HCT116 (cell line): ENCODE measurements at regions not wholly inside any gene's neighbourhood (a gene's known extent, or its start where the extent isn't known, plus 50 kb on each side); places are given as distances from the start of the nearest gene placed in this dataset.

ENCODE experiments used
- ATAC-seq: fragments of 200-7000 bp; cut with Tn5 transposase; 2 replicates; pipeline ENCODE4 v1.9.1; 2020; ENCODE audit warnings: mild to moderate bottlenecking, moderate library complexity
- BruUV-seq: library from RNA; stranded (reverse); fragments of 400-500 nt; replicated peaks from 2 replicates; lab custom pipeline; 2021; lab: Mats Ljungman, UMichigan
- CTCF ChIA-PET: fragments of 300-600 bp; sonication (Branson Sonifier 250); formaldehyde crosslinking; loops from one replicate; lab custom pipeline; 2021; ENCODE audit warnings: antibody characterized with exemption; lab: Charles Lee
- POLR2A ChIA-PET: fragments of 300-600, 350-600 bp; sonication (Branson Sonifier 250); formaldehyde crosslinking; loops from one replicate; lab custom pipeline; 2021; ENCODE audit warnings: antibody characterized with exemption; lab: Charles Lee
- RAD21 ChIA-PET, 2 experiments: fragments of 300-600 bp; sonication (Branson Sonifier 250); formaldehyde crosslinking; loops; one replicate each; lab custom pipeline; 2023; ENCODE audit warnings: low total read pairs in 2 of 2; ENCODE audit not compliant: uncharacterized antibody in 2 of 2, unreplicated experiment in 2 of 2, low non-redundant PET in 1 of 2; lab: Charles Lee
- DNase-seq: peaks from one replicate; pipeline ENCODE4 v3.0.0-alpha.2; 2010; ENCODE audit warnings: low read depth, low spot score
- H2AFZ ChIP-seq: fragments of 200-600 bp; shearing (Covaris generic), sonication (generic); 2 replicates; pipeline ENCODE4 v1.6.1; 2017; ENCODE audit warnings: low read depth, mixed run types, mixed read lengths, antibody characterized with exemption, low read length; ENCODE audit not compliant: poor library complexity, severe bottlenecking
- H3K27ac ChIP-seq: 2 replicates; pipeline ENCODE4 v1.5.1; 2012; ENCODE audit warnings: low read depth, low read length
- H3K27me3 ChIP-seq: fragments of 200-600 bp; sonication (generic); 2 replicates; pipeline ENCODE4 v1.6.1; 2016; ENCODE audit warnings: mixed run types, low read length, mixed read lengths; ENCODE audit not compliant: insufficient read depth
- H3K36me3 ChIP-seq, 2 experiments: fragments of 200-500 bp in 1 of 2; fragments of 200-600 bp in 1 of 2; sonication (Bioruptor generic) in 1 of 2; sonication (generic) in 1 of 2; 2 replicates each; pipeline versions ENCODE4 v1.5.1 to v1.6.1; 2014 to 2016; ENCODE audit warnings: low read length in 2 of 2, inconsistent platforms in 1 of 2, mixed read lengths in 1 of 2, mixed run types in 1 of 2; ENCODE audit not compliant: insufficient read depth in 2 of 2, control insufficient read depth in 1 of 2
- H3K4me1 ChIP-seq, 2 experiments: fragments of 200-600 bp in 1 of 2; sonication (generic) in 1 of 2; 2 replicates each; pipeline versions ENCODE4 v1.5.1 to v1.6.1; 2012 to 2017; ENCODE audit warnings: low read length in 2 of 2, inconsistent platforms in 1 of 2, mild to moderate bottlenecking in 1 of 2, mixed read lengths in 1 of 2, mixed run types in 1 of 2, moderate library complexity in 1 of 2; ENCODE audit not compliant: insufficient read depth in 2 of 2, control insufficient read depth in 1 of 2
- H3K4me2 ChIP-seq: fragments of 200-600 bp; sonication (generic); 2 replicates; pipeline ENCODE4 v1.6.1; 2017; ENCODE audit warnings: mixed run types, low read length, mixed read lengths
- H3K4me3 ChIP-seq, 2 experiments: fragments of 200-600 bp in 1 of 2; sonication (generic) in 1 of 2; replicated peaks in 1 of 2; 2 replicates each; pipeline ENCODE4 v1.5.1; 2011 to 2016; ENCODE audit warnings: low read length in 2 of 2, control low read depth in 1 of 2, low read depth in 1 of 2, mild to moderate bottlenecking in 1 of 2, mixed read lengths in 1 of 2, mixed run types in 1 of 2
- H3K79me2 ChIP-seq: fragments of 200-600 bp; sonication (generic); 2 replicates; pipeline ENCODE4 v1.6.1; 2017; ENCODE audit warnings: mild to moderate bottlenecking, mixed run types, low read length, moderate library complexity, mixed read lengths; ENCODE audit not compliant: insufficient read depth
- H3K9ac ChIP-seq: fragments of 200-600 bp; sonication (generic); 2 replicates; pipeline ENCODE4 v1.6.1; 2016; ENCODE audit warnings: low read length, mixed read lengths
- H3K9me2 ChIP-seq: fragments of 200-600 bp; sonication (generic), shearing (Covaris generic); 2 replicates; pipeline ENCODE4 v1.6.1; 2017; ENCODE audit warnings: mixed run types, mild to moderate bottlenecking, moderate library complexity; ENCODE audit not compliant: insufficient read depth
- H3K9me3 ChIP-seq, 2 experiments: fragments of 200-500 bp in 1 of 2; fragments of 200-600 bp in 1 of 2; sonication (Bioruptor generic) in 1 of 2; sonication (generic) in 1 of 2; 2 replicates each; pipeline ENCODE4 v1.6.1; 2014 to 2017; ENCODE audit warnings: low read length in 2 of 2, mixed read lengths in 2 of 2, inconsistent platforms in 1 of 2, low read depth in 1 of 2, mild to moderate bottlenecking in 1 of 2, mixed run types in 1 of 2, moderate library complexity in 1 of 2; ENCODE audit not compliant: control insufficient read depth in 1 of 2, insufficient read depth in 1 of 2
- H4K20me1 ChIP-seq: fragments of 200-600 bp; sonication (generic), shearing (Covaris generic); 2 replicates; pipeline ENCODE4 v1.6.1; 2017; ENCODE audit warnings: mixed run types, mild to moderate bottlenecking, moderate library complexity; ENCODE audit not compliant: insufficient read depth
- CBX3 ChIP-seq: IDR thresholded peaks from 2 replicates; pipeline ENCODE4 v1.6.1; 2012; ENCODE audit warnings: low read depth
- EGR1 ChIP-seq: IDR thresholded peaks from 2 replicates; pipeline ENCODE4 v1.6.1; 2012; ENCODE audit warnings: low read depth
- EZH2phosphoT487 ChIP-seq: fragments of 200-600 bp; IDR thresholded peaks from 2 replicates; pipeline ENCODE4 v1.6.1; 2018; ENCODE audit warnings: antibody characterized with exemption, borderline replicate concordance
- POLR2AphosphoS5 ChIP-seq: IDR thresholded peaks from 2 replicates; pipeline ENCODE4 v1.6.1; 2011; ENCODE audit warnings: mild to moderate bottlenecking, low read depth, low read length, moderate library complexity
- SP1 ChIP-seq: IDR thresholded peaks from 2 replicates; pipeline ENCODE4 v1.6.1; 2012; ENCODE audit warnings: low read depth
- YY1 ChIP-seq: IDR thresholded peaks from 2 replicates; pipeline ENCODE4 v1.6.1; 2011; ENCODE audit warnings: low read length, low read depth, moderate library complexity, mild to moderate bottlenecking; ENCODE audit not compliant: insufficient replicate concordance; ENCODE audit errors: extremely low read depth
- intact Hi-C: fragments of 100-400 bp; cut with micrococcal nuclease; formaldehyde crosslinking; loops from 2 replicates; pipeline ENCODE4 v1.10.0; 2022
- TF ChIP-seq, protein P1 (sequence below): IDR thresholded peaks from 2 replicates; pipeline ENCODE4 v1.6.1; 2012
- TF ChIP-seq, protein P2 (sequence below): IDR thresholded peaks from 2 replicates; pipeline ENCODE4 v1.6.1; 2012
- TF ChIP-seq, protein P3 (sequence below), 3 experiments: fragments of 200-600 bp in 1 of 3; sonication (generic) in 1 of 3; IDR thresholded peaks in 2 of 3; conservative IDR thresholded peaks in 1 of 3; 2 replicates each; pipeline ENCODE4 v1.5.1; 2012 to 2017; ENCODE audit warnings: low read depth in 2 of 3, low read length in 2 of 3, antibody characterized with exemption in 1 of 3, borderline replicate concordance in 1 of 3, control low read depth in 1 of 3, mild to moderate bottlenecking in 1 of 3, mixed read lengths in 1 of 3, mixed run types in 1 of 3, moderate library complexity in 1 of 3; ENCODE audit not compliant: insufficient read depth in 1 of 3

DNA sequence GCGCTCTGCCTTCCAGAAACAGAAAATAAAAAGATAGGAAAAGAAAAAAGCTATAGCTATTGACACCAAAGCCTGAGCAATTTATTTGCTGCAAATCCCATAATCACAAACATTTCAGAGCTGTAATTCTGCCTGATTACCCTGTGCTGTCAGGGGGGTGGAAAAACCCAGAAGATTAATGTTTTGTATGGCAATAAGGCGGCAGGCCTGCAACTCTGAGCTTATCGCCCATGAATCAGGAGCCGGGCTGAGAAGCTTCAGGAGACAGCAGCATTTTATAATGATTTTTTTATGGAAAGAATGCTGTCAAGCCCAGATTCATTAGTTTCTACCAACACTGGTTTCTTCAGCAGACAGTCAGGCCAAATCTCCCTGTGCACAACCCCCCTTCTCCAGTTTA, 82.6 kb upstream of the TMEM164 start:
- TF ChIP-seq, protein P1, sequence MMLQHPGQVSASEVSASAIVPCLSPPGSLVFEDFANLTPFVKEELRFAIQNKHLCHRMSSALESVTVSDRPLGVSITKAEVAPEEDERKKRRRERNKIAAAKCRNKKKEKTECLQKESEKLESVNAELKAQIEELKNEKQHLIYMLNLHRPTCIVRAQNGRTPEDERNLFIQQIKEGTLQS = no peak
- TF ChIP-seq EGR1 (no peak), YY1 (no peak)
- ChIA-PET RAD21 (no interaction called here), CTCF (interaction anchor here (1.5 kb wide), 1 partner anchor 29 kb away, joined by 4 read pairs; no protein-coding TSS in a partner anchor), POLR2A (no interaction called here)
- Histone ChIP-seq H3K27ac (no peak overlapping the region), H3K9ac (no peak overlapping the region), H2AFZ (no peak overlapping the region), H3K36me3 (no peaks in the 10 kb centered on the region), H3K9me2 (no peaks in the 10 kb centered on the region), H3K9me3 (no peaks in the 10 kb centered on the region), H4K20me1 (no peaks in the 10 kb centered on the region), H3K4me1 (no peaks in the 10 kb centered on the region), H3K27me3 (no peaks in the 10 kb centered on the region), H3K4me2 (no peak overlapping the region), H3K79me2 (no peaks in the 10 kb centered on the region), H3K4me3 (no peak overlapping the region)
- BruUV-seq = no TSS peak
- intact Hi-C loops = no loop called here
- DNase-seq (no peak), ATAC-seq (no peak)

DNA sequence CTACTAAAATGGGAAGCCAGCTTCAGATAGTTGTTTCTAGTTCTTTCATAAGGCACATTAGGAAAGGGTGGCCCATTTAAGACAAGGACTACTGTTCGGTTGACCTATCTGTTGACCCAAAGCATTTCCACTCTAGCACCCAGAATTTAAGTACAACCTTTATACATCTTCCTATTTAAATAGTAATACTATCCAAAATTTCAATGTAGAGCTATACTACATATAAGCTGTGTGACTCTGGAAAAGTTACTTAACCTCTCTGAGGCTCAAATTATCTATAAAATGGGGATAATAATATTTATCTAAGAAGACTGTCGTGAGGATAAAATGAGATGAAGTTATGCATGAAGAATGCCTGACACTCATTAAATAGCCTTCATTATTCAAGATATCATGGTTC, 82.0 kb upstream of the TMEM164 start:
- intact Hi-C loops = no loop called here
- RAD21 ChIA-PET = no interaction called here
- no peak overlapping the region for H3K4me3 ChIP-seq
- H3K27me3 ChIP-seq = no peaks in the 10 kb centered on the region
- no peak for DNase-seq
- BruUV-seq = no TSS peak
- H3K9me3 ChIP-seq = no peaks in the 10 kb centered on the region
- TF ChIP-seq, protein P1 = no peak
- TF ChIP-seq EZH2phosphoT487 (no peak), POLR2AphosphoS5 (no peak), EGR1 (no peak), SP1 (no peak), CBX3 (no peak)
- TF ChIP-seq, protein P2, sequence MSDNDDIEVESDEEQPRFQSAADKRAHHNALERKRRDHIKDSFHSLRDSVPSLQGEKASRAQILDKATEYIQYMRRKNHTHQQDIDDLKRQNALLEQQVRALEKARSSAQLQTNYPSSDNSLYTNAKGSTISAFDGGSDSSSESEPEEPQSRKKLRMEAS = no peak
- TF ChIP-seq, protein P3, sequence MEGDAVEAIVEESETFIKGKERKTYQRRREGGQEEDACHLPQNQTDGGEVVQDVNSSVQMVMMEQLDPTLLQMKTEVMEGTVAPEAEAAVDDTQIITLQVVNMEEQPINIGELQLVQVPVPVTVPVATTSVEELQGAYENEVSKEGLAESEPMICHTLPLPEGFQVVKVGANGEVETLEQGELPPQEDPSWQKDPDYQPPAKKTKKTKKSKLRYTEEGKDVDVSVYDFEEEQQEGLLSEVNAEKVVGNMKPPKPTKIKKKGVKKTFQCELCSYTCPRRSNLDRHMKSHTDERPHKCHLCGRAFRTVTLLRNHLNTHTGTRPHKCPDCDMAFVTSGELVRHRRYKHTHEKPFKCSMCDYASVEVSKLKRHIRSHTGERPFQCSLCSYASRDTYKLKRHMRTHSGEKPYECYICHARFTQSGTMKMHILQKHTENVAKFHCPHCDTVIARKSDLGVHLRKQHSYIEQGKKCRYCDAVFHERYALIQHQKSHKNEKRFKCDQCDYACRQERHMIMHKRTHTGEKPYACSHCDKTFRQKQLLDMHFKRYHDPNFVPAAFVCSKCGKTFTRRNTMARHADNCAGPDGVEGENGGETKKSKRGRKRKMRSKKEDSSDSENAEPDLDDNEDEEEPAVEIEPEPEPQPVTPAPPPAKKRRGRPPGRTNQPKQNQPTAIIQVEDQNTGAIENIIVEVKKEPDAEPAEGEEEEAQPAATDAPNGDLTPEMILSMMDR (IDR thresholded peaks at IDR 0.05 in 2 of 3, conservative IDR thresholded peaks at IDR 0.05 in 1 of 3; ENCODE audit: borderline replicate concordance in 1 of 3, insufficient read depth in 1 of 3, low read depth in 2 of 3, low read length in 2 of 3) = no peak
- ATAC-seq = no peak
- POLR2A ChIA-PET = no interaction called here
- no peak overlapping the region for H2AFZ ChIP-seq
- H3K4me1 ChIP-seq = no peaks in the 10 kb centered on the region
- no peak overlapping the region for H3K27ac ChIP-seq
- no peak overlapping the region for H3K9ac ChIP-seq
- no peak overlapping the region for H3K4me2 ChIP-seq
- H3K36me3 ChIP-seq = no peaks in the 10 kb centered on the region
- CTCF ChIA-PET = interaction anchor here (1.5 kb wide), 1 partner anchor 30 kb away, joined by 4 read pairs; no protein-coding TSS in a partner anchor
- no peaks in the 10 kb centered on the region for H3K79me2 ChIP-seq
- H3K9me2 ChIP-seq = no peaks in the 10 kb centered on the region
- H4K20me1 ChIP-seq = no peaks in the 10 kb centered on the region
